Trophoblast cell (in vitro differentiated cells and primary cell): ENCODE measurements at regions not wholly inside any gene's neighbourhood (a gene's known extent, or its start where the extent isn't known, plus 50 kb on each side); places are given as distances from the start of the nearest gene placed in this dataset.

Source experiments
- DNase-seq, 2 donors: peaks; one replicate each; pipeline ENCODE4 v3.0.0-alpha.2; 2016
- H2AFZ ChIP-seq: 2 replicates; pipeline ENCODE4 v1.6.1; 2013; ENCODE audit warnings: low read length, moderate library complexity, mild to moderate bottlenecking; ENCODE audit not compliant: insufficient read depth, poor library complexity
- H2AK5ac ChIP-seq: 2 replicates; pipeline ENCODE4 v1.6.1; 2013; ENCODE audit warnings: mild to moderate bottlenecking, low read length
- H2BK120ac ChIP-seq: 2 replicates; pipeline ENCODE4 v1.6.1; 2013; ENCODE audit warnings: low read length, mild to moderate bottlenecking, moderate library complexity; ENCODE audit not compliant: insufficient read depth, poor library complexity
- H2BK12ac ChIP-seq: 2 replicates; pipeline ENCODE4 v1.6.1; 2013; ENCODE audit warnings: mild to moderate bottlenecking, low read length, moderate library complexity
- H2BK5ac ChIP-seq: 2 replicates; pipeline ENCODE4 v1.6.1; 2013; ENCODE audit warnings: low read length, low read depth, moderate library complexity, mild to moderate bottlenecking; ENCODE audit not compliant: poor library complexity
- H3K14ac ChIP-seq: 2 replicates; pipeline ENCODE4 v1.6.1; 2013; ENCODE audit warnings: mild to moderate bottlenecking, low read length
- H3K18ac ChIP-seq: 2 replicates; pipeline ENCODE4 v1.6.1; 2013; ENCODE audit warnings: mild to moderate bottlenecking, low read length
- H3K23ac ChIP-seq: 2 replicates; pipeline ENCODE4 v1.6.1; 2013; ENCODE audit warnings: low read length
- H3K27ac ChIP-seq: 2 replicates; pipeline ENCODE4 v1.5.1; 2013; ENCODE audit warnings: low read depth, mild to moderate bottlenecking, inconsistent platforms, low read length, moderate library complexity
- H3K27me3 ChIP-seq: 2 replicates; pipeline ENCODE4 v1.6.1; 2013; ENCODE audit warnings: inconsistent platforms, mild to moderate bottlenecking, low read length, moderate library complexity; ENCODE audit not compliant: insufficient read depth
- H3K36me3 ChIP-seq, 2 experiments: 1 replicate in 1 of 2; 2 replicates in 1 of 2; pipeline ENCODE4 v1.6.1; 2013; ENCODE audit warnings: low read length in 2 of 2, mild to moderate bottlenecking in 2 of 2, moderate library complexity in 1 of 2; ENCODE audit not compliant: insufficient read depth in 2 of 2, control insufficient read depth in 1 of 2
- H3K4ac ChIP-seq: 2 replicates; pipeline ENCODE4 v1.6.1; 2013; ENCODE audit warnings: low read depth, mild to moderate bottlenecking, low read length, moderate library complexity
- H3K4me1 ChIP-seq, 2 experiments: 1 replicate in 1 of 2; 2 replicates in 1 of 2; pipeline ENCODE4 v1.6.1; 2013; ENCODE audit warnings: low read length in 2 of 2, mild to moderate bottlenecking in 2 of 2, moderate library complexity in 1 of 2; ENCODE audit not compliant: insufficient read depth in 2 of 2, control insufficient read depth in 1 of 2
- H3K4me2 ChIP-seq: 2 replicates; pipeline ENCODE4 v1.6.1; 2013; ENCODE audit warnings: inconsistent platforms, mild to moderate bottlenecking, low read length, moderate library complexity
- H3K4me3 ChIP-seq: 2 replicates; pipeline ENCODE4 v1.5.1; 2013; ENCODE audit warnings: mild to moderate bottlenecking, low read depth, low read length, inconsistent platforms
- H3K79me1 ChIP-seq: one replicate; pipeline ENCODE4 v1.6.1; 2013; ENCODE audit warnings: low read length
- H3K79me2 ChIP-seq: 2 replicates; pipeline ENCODE4 v1.6.1; 2013; ENCODE audit warnings: low read length, mild to moderate bottlenecking; ENCODE audit not compliant: control insufficient read depth, insufficient read depth, poor library complexity
- H3K9ac ChIP-seq: 2 replicates; pipeline ENCODE4 v1.6.1; 2013; ENCODE audit warnings: mild to moderate bottlenecking, low read length
- H3K9me3 ChIP-seq: 2 replicates; pipeline ENCODE4 v1.6.1; 2013; ENCODE audit warnings: low read depth, mild to moderate bottlenecking, control low read depth, inconsistent platforms, low read length; ENCODE audit not compliant: insufficient read depth
- H4K12ac ChIP-seq: 2 replicates; pipeline ENCODE4 v1.6.1; 2013; ENCODE audit warnings: low read depth, mild to moderate bottlenecking, low read length, moderate library complexity
- H4K8ac ChIP-seq: 2 replicates; pipeline ENCODE4 v1.6.1; 2013; ENCODE audit warnings: low read depth, mild to moderate bottlenecking, low read length, moderate library complexity
- H4K91ac ChIP-seq: one replicate; pipeline ENCODE4 v1.6.1; 2013; ENCODE audit warnings: low read depth, mild to moderate bottlenecking, low read length, moderate library complexity
- WGBS: extraction: QIAGEN DNeasy Blood & Tissue Kit; methylation state at CpG from one replicate; pipeline ENCODE4 v1.1.7; 2013; ENCODE audit warnings: missing lambda C conversion rate; ENCODE audit not compliant: insufficient read length, insufficient coverage; ENCODE audit errors: extremely low coverage; 5-methylcytosine and 5-hydroxymethylcytosine counted together

DNA sequence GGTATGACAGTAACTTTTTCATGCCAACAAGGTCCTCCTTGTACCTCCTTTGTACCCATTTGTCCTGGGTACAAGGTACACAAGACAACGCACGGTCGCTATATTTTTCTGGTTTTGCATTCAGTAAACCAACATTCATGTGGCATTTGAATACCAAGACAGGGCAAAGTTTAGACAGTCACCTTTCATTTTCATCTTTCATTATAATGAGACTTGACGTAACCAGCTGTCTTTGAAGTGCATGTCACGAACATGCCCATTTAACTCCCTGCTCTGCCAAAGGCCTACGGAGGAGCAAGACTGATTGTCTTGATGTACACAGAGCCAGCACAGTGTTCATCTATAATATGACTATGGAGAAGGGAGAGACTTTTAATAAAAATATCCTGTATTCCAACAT is 91.0 kb downstream of the SETD4 start:
- WGBS: no CpG with 5 or more reads among the region's 6 CpGs
- Histone ChIP-seq H2BK5ac (no peak overlapping the region), H2AK5ac (no peak overlapping the region), H3K9ac (no peak overlapping the region), H3K4me3 (no peak overlapping the region), H3K14ac (no peak overlapping the region), H4K8ac (no peak overlapping the region), H4K91ac (no peak overlapping the region), H3K27ac (no peak overlapping the region), H2AFZ (no peak overlapping the region), H3K79me2 (no peaks in the 10 kb centered on the region), H3K4me1 (no peaks in the 10 kb centered on the region), H3K18ac (no peak overlapping the region), H3K23ac (no peak overlapping the region), H4K12ac (no peak overlapping the region), H3K9me3 (peaks cover 1% of the 10 kb centered on the region), H3K27me3 (no peaks in the 10 kb centered on the region), H2BK120ac (no peak overlapping the region), H3K4ac (no peak overlapping the region), H2BK12ac (no peak overlapping the region), H3K4me2 (no peak overlapping the region), H3K79me1 (no peaks in the 10 kb centered on the region), H3K36me3 (no peaks in the 10 kb centered on the region)
- no peak for DNase-seq

DNA sequence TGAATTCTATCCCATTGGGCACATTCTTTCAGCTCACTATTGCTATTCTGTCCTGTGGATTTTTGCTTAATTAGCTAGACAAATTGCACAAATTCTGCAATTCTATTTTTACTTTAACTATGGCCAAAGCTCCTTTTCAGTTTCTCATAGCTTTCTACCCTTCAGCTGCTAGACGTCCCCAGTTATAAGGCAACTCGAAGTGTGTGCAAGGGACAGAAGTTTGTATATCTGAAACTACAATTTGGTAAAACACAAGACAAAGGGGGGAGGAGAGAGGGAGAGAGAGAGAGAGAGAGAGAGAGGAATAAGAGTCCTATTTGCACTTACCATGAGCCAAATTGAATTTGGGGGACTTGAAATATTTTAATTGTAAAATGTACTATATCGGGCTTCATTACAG is 91.8 kb downstream of the SETD4 start:
- H3K23ac ChIP-seq: no peak overlapping the region
- DNase-seq: no peak
- no peaks in the 10 kb centered on the region for H3K27me3 ChIP-seq
- no peak overlapping the region for H2AK5ac ChIP-seq
- H3K4me1 ChIP-seq: no peaks in the 10 kb centered on the region
- no peak overlapping the region for H3K4me2 ChIP-seq
- H2BK120ac ChIP-seq: no peak overlapping the region
- no peak overlapping the region for H3K27ac ChIP-seq
- H3K36me3 ChIP-seq: no peaks in the 10 kb centered on the region
- no peaks in the 10 kb centered on the region for H3K79me2 ChIP-seq
- H2BK5ac ChIP-seq: no peak overlapping the region
- H3K9ac ChIP-seq: no peak overlapping the region
- no peak overlapping the region for H4K91ac ChIP-seq
- peaks cover 1% of the 10 kb centered on the region for H3K9me3 ChIP-seq
- no peak overlapping the region for H3K14ac ChIP-seq
- H3K79me1 ChIP-seq: no peaks in the 10 kb centered on the region
- H4K8ac ChIP-seq: no peak overlapping the region
- H3K4ac ChIP-seq: no peak overlapping the region
- H4K12ac ChIP-seq: no peak overlapping the region
- no peak overlapping the region for H2BK12ac ChIP-seq
- H3K4me3 ChIP-seq: no peak overlapping the region
- no CpG with 5 or more reads among the region's 3 CpGs for WGBS
- no peak overlapping the region for H3K18ac ChIP-seq
- no peak overlapping the region for H2AFZ ChIP-seq

DNA sequence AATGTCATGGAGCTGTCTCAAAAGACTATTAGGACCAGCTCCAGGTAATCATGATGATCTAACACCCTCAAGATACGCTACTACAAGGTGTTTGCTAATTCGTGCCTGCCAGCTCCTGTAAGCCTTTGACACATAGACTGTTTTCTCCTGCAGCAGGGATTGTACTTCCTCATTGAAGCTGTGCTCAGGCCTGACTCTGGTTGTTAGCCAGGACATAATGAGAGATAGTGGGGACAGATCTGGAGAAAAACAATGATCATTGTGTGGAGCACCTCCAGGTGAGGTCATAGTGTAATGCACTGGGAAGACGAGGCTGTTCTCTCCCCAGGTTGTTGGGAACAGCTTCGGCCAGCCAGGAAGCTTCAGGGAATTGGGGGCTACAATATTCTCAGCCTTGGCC is 94.6 kb downstream of the SETD4 start:
- H2AFZ ChIP-seq: no peak overlapping the region
- H2BK120ac ChIP-seq: no peak overlapping the region
- H3K18ac ChIP-seq: no peak overlapping the region
- H3K79me1 ChIP-seq: no peaks in the 10 kb centered on the region
- H3K23ac ChIP-seq: no peak overlapping the region
- no peak for DNase-seq
- H2AK5ac ChIP-seq: no peak overlapping the region
- no peaks in the 10 kb centered on the region for H3K4me1 ChIP-seq
- no peaks in the 10 kb centered on the region for H3K27me3 ChIP-seq
- H3K4me2 ChIP-seq: no peak overlapping the region
- no peaks in the 10 kb centered on the region for H3K36me3 ChIP-seq
- no peak overlapping the region for H3K14ac ChIP-seq
- H4K8ac ChIP-seq: no peak overlapping the region
- H4K91ac ChIP-seq: no peak overlapping the region
- H2BK5ac ChIP-seq: no peak overlapping the region
- H3K4ac ChIP-seq: no peak overlapping the region
- H3K27ac ChIP-seq: no peak overlapping the region
- no CpG with 5 or more reads among the region's 4 CpGs for WGBS
- no peak overlapping the region for H2BK12ac ChIP-seq
- no peak overlapping the region for H4K12ac ChIP-seq
- H3K9ac ChIP-seq: no peak overlapping the region
- H3K4me3 ChIP-seq: no peak overlapping the region
- no peaks in the 10 kb centered on the region for H3K9me3 ChIP-seq
- H3K79me2 ChIP-seq: no peaks in the 10 kb centered on the region

DNA sequence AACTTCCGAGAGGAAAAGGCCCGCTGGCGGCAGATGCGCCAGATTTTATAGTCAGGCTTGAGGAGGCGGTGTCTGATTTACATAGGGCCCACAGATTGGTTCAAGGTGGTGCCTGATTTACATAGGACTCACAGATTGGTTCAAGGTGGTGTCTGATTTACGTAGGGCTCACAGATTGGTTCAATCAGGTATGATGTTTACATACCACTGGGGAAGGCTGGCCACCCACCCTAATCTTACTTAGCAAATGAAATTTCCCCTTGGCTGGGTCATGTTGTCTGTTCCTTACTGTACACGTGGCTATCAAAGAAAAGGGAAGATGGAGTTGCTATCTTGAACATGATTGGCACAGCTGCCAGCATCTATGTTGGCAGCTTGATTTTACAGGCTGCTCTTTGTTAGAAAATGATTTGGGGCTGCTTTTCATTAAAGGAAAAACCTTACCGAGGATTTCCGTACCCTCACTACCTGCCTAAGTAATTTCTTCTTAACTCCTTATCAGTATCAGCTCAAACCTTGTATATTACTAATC is 96.3 kb downstream of the SETD4 start:
- Histone ChIP-seq H3K4me2 (no peak overlapping the region), H2AK5ac (no peak overlapping the region), H2BK12ac (no peak overlapping the region), H2BK5ac (no peak overlapping the region), H4K12ac (no peak overlapping the region), H3K4me3 (no peak overlapping the region), H3K9me3 (no peaks in the 10 kb centered on the region), H3K14ac (no peak overlapping the region), H2BK120ac (no peak overlapping the region), H4K8ac (no peak overlapping the region), H3K9ac (no peak overlapping the region), H3K79me2 (no peaks in the 10 kb centered on the region), H3K4ac (no peak overlapping the region), H3K36me3 (no peaks in the 10 kb centered on the region), H3K23ac (no peak overlapping the region), H4K91ac (no peak overlapping the region), H2AFZ (no peak overlapping the region), H3K4me1 (no peaks in the 10 kb centered on the region), H3K27ac (no peak overlapping the region), H3K79me1 (no peaks in the 10 kb centered on the region), H3K18ac (no peak overlapping the region), H3K27me3 (no peaks in the 10 kb centered on the region)
- WGBS: no CpG with 5 or more reads among the region's 9 CpGs
- peak; percentile 7 to 40 for DNase-seq
